CD14-positive monocyte (primary cell): ENCODE measurements at regions not wholly inside any gene's neighbourhood (a gene's known extent, or its start where the extent isn't known, plus 50 kb on each side); places are given as distances from the start of the nearest gene placed in this dataset.
"Not testable (repeated sequence)": the region's sequence is repeated elsewhere in the genome, so short reads cannot be mapped to it uniquely, and the experiment has no call there.

ENCODE experiments used
- DNase-seq, 3 donors: peaks; one replicate each; pipeline ENCODE4 v3.0.0-alpha.2; 2011 to 2022
- H2AFZ ChIP-seq: 2 replicates; pipeline ENCODE4 v1.6.0; 2012; ENCODE audit warnings: mild to moderate bottlenecking, low read depth, low read length, inconsistent platforms; ENCODE audit not compliant: insufficient read depth, poor library complexity, severe bottlenecking
- H3K27ac ChIP-seq, 2 donors: 1 replicate in 1 of 2; 2 replicates in 1 of 2; pipeline ENCODE4 v1.5.1; 2012 to 2013; ENCODE audit warnings: low read length in 2 of 2, control low read depth in 1 of 2, inconsistent platforms in 1 of 2, low read depth in 1 of 2, mild to moderate bottlenecking in 1 of 2
- H3K27me3 ChIP-seq, 2 donors: one replicate each; pipeline versions ENCODE4 v1.6.0 to v1.6.1; 2011 to 2013; ENCODE audit warnings: low read length in 2 of 2; ENCODE audit not compliant: control insufficient read depth in 2 of 2, insufficient read depth in 2 of 2
- H3K36me3 ChIP-seq, 2 donors: replicated peaks in 1 of 2; 1 replicate in 1 of 2; 2 replicates in 1 of 2; pipeline versions ENCODE4 v1.5.1 to v1.6.1; 2012 to 2013; ENCODE audit warnings: low read length in 2 of 2, control low read depth in 1 of 2, inconsistent platforms in 1 of 2, mild to moderate bottlenecking in 1 of 2; ENCODE audit not compliant: insufficient read depth in 2 of 2, control insufficient read depth in 1 of 2
- H3K4me1 ChIP-seq, 2 donors: 1 replicate in 1 of 2; 2 replicates in 1 of 2; pipeline versions ENCODE4 v1.5.1 to v1.6.1; 2012 to 2013; ENCODE audit warnings: low read length in 2 of 2, control low read depth in 1 of 2, inconsistent platforms in 1 of 2, mild to moderate bottlenecking in 1 of 2, moderate library complexity in 1 of 2; ENCODE audit not compliant: insufficient read depth in 2 of 2, control insufficient read depth in 1 of 2
- H3K4me2 ChIP-seq: replicated peaks from 2 replicates; pipeline ENCODE3; 2012; ENCODE audit warnings: low read length, moderate library complexity, mild to moderate bottlenecking; ENCODE audit not compliant: poor library complexity, severe bottlenecking; ENCODE audit errors: extremely low read depth
- H3K4me3 ChIP-seq, 3 experiments: fragments of 200-600 bp in 1 of 3; sonication (generic) in 1 of 3; replicated peaks in 1 of 3; 1 replicate in 2 of 3; 2 replicates in 1 of 3; pipeline ENCODE4 v1.5.1; 2011 to 2013; ENCODE audit warnings: low read length in 3 of 3, mild to moderate bottlenecking in 3 of 3, control low read depth in 2 of 3, low read depth in 2 of 3, inconsistent platforms in 1 of 3, moderate library complexity in 1 of 3
- H3K79me2 ChIP-seq: 2 replicates; pipeline ENCODE4 v1.6.0; 2012; ENCODE audit warnings: mild to moderate bottlenecking, control low read depth, inconsistent platforms, low read length, moderate library complexity; ENCODE audit not compliant: insufficient read depth
- H3K9ac ChIP-seq: 2 replicates; pipeline ENCODE4 v1.6.0; 2017; ENCODE audit warnings: low read length, mild to moderate bottlenecking; ENCODE audit not compliant: insufficient read depth, poor library complexity, severe bottlenecking
- H3K9me3 ChIP-seq, 2 donors: replicated peaks in 1 of 2; 1 replicate in 1 of 2; 2 replicates in 1 of 2; pipeline versions ENCODE4 v1.5.1 to v1.6.1; 2012 to 2013; ENCODE audit warnings: low read length in 2 of 2, control low read depth in 1 of 2; ENCODE audit not compliant: control insufficient read depth in 1 of 2, insufficient read depth in 1 of 2
- H4K20me1 ChIP-seq: 2 replicates; pipeline ENCODE4 v1.6.0; 2012; ENCODE audit warnings: mild to moderate bottlenecking, low read length, control low read depth, moderate library complexity; ENCODE audit not compliant: insufficient read depth
- H3K27ac Mint-ChIP-seq, 7 donors: one replicate each; pipeline ENCODE4 v1.8.0; 2020; ENCODE audit warnings: mild to moderate bottlenecking in 7 of 7, mixed read lengths in 7 of 7, moderate library complexity in 6 of 7, inconsistent platforms in 2 of 7
- H3K27me3 Mint-ChIP-seq, 3 donors: one replicate each; pipeline ENCODE4 v1.8.0; 2021 to 2022; ENCODE audit warnings: low read depth in 3 of 3, mild to moderate bottlenecking in 3 of 3, mixed read lengths in 3 of 3, moderate library complexity in 3 of 3, inconsistent platforms in 1 of 3
- H3K36me3 Mint-ChIP-seq, 2 donors: one replicate each; pipeline ENCODE4 v1.8.0; 2020; ENCODE audit warnings: mixed read lengths in 2 of 2, inconsistent platforms in 1 of 2, mild to moderate bottlenecking in 1 of 2
- H3K4me1 Mint-ChIP-seq: one replicate; pipeline ENCODE4 v1.8.0; 2020; ENCODE audit warnings: mild to moderate bottlenecking, mixed read lengths
- H3K4me3 Mint-ChIP-seq, 2 donors: one replicate each; pipeline ENCODE4 v1.8.0; 2020; ENCODE audit warnings: mild to moderate bottlenecking in 2 of 2, mixed read lengths in 2 of 2, moderate library complexity in 1 of 2
- H3K9me3 Mint-ChIP-seq, 7 donors: one replicate each; pipeline ENCODE4 v1.8.0; 2020 to 2022; ENCODE audit warnings: mixed read lengths in 7 of 7, mild to moderate bottlenecking in 6 of 7, moderate library complexity in 6 of 7, inconsistent platforms in 2 of 7
- WGBS: methylation state at CpG from one replicate; pipeline ENCODE4 v1.1.5; 2013; ENCODE audit warnings: missing lambda C conversion rate; ENCODE audit not compliant: insufficient coverage; 5-methylcytosine and 5-hydroxymethylcytosine counted together
- intact Hi-C, 2 donors: fragments of 100-400 bp; cut with micrococcal nuclease; formaldehyde crosslinking; loops; one replicate each; pipeline versions ENCODE4 v1.15.0 to v1.15.1; 2023

DNA sequence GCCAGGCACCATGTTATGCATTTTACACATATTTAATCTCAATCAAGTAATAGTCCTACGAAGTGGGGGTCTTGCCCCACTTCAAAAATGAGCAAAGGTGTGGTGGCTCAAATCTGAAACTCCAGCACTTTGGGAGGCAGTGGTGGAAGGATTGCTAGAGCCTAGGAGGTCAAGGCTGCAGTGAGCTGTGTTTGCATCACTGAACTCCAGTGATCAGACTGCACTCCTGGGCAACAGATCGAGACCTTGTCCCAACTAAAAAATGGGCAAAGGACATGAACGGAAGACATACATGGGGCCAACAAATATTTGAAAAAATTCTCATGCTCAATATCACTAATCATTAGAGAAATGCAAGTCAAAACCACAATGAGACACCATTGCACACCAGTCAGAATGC, 116.3 kb upstream of the NBPF8 start:
- H3K9me3 ChIP-seq, H3K9me3 Mint-ChIP-seq, H3K9ac ChIP-seq, H4K20me1 ChIP-seq, H3K4me1 Mint-ChIP-seq, H3K27me3 Mint-ChIP-seq, H3K36me3 Mint-ChIP-seq, H3K79me2 ChIP-seq, intact Hi-C loops, H3K4me3 Mint-ChIP-seq, H3K36me3 ChIP-seq, DNase-seq, H3K27me3 ChIP-seq, H2AFZ ChIP-seq, H3K4me3 ChIP-seq, H3K27ac Mint-ChIP-seq, H3K4me1 ChIP-seq, H3K27ac ChIP-seq, H3K4me2 ChIP-seq: not testable (repeated sequence)
- no CpG with 5 or more reads among the region's 3 CpGs for WGBS

DNA sequence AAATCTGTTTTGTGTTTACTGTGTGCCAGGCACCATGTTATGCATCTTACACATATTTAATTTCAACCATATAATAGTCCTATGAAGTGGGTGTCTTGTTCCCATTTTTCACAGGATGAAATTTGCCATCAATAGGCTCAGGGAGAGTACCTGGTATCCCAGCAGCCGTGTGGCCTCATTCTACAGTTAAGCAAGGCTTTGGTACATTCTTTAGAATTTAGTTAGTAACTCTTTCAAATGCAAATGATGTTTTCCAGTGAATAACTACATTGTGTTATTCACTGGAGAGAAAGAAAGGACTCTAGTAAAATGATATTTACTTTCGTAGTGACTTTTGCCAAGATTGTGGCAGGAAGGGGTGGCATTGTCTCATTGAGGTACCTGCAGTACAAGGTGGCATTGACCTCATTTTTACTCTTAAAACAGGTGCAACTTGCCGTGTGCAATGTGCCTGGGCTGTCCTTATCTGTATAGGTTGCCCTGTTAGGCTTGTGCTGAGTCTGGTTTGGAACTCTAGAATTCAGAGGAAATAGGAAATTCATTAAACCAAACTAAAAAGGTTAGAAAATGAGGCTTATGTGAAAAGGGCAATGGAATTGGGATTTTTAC, 117.4 kb upstream of the NBPF8 start:
- not testable (repeated sequence) for H3K9ac ChIP-seq, H3K4me3 Mint-ChIP-seq, H3K27me3 Mint-ChIP-seq

GRCh38 chr1:120290105-120290504, 113.8 kb upstream of the SEC22B start:
- H3K4me3 Mint-ChIP-seq, H3K36me3 ChIP-seq, H3K9me3 ChIP-seq, H3K79me2 ChIP-seq, H2AFZ ChIP-seq, H3K27ac ChIP-seq, H3K36me3 Mint-ChIP-seq, H3K27me3 Mint-ChIP-seq, H3K27ac Mint-ChIP-seq, H4K20me1 ChIP-seq, DNase-seq, H3K9ac ChIP-seq, H3K9me3 Mint-ChIP-seq, intact Hi-C loops, H3K4me1 ChIP-seq, H3K27me3 ChIP-seq, H3K4me1 Mint-ChIP-seq, H3K4me2 ChIP-seq, H3K4me3 ChIP-seq: not testable (repeated sequence)
- WGBS = no CpG with 5 or more reads among the region's 3 CpGs

More for the DNA sequence above, 117.4 kb upstream of the NBPF8 start:
- DNase-seq, H4K20me1 ChIP-seq, H3K9me3 ChIP-seq, H3K4me1 Mint-ChIP-seq, intact Hi-C loops, H3K27ac ChIP-seq, H3K79me2 ChIP-seq, H3K27ac Mint-ChIP-seq, H3K9me3 Mint-ChIP-seq, H3K36me3 ChIP-seq, H3K4me3 ChIP-seq, H3K36me3 Mint-ChIP-seq, H3K4me1 ChIP-seq, H3K27me3 ChIP-seq, H2AFZ ChIP-seq, H3K4me2 ChIP-seq: not testable (repeated sequence)
- WGBS = no CpG with 5 or more reads among the region's 3 CpGs

GRCh38 chr1:120289601-120290074, 113.3 kb upstream of the SEC22B start:
- H3K27ac ChIP-seq, H3K36me3 ChIP-seq, H3K4me1 Mint-ChIP-seq, H4K20me1 ChIP-seq, H2AFZ ChIP-seq, H3K79me2 ChIP-seq, DNase-seq, H3K9me3 ChIP-seq, H3K27ac Mint-ChIP-seq, H3K9me3 Mint-ChIP-seq, H3K27me3 Mint-ChIP-seq, H3K4me2 ChIP-seq, H3K36me3 Mint-ChIP-seq, H3K4me3 ChIP-seq, H3K4me1 ChIP-seq, intact Hi-C loops, H3K27me3 ChIP-seq, H3K4me3 Mint-ChIP-seq, H3K9ac ChIP-seq: not testable (repeated sequence)
- WGBS = no CpG with 5 or more reads among the region's 3 CpGs
